ENCODE measurements at regions not wholly inside any gene's neighbourhood (a gene's known extent, or its start where the extent isn't known, plus 50 kb on each side); places are given as distances from the start of the nearest gene placed in this dataset.
A peak's percentile ranks its signal among the peaks of the same experiment; 100 is the strongest.

GRCh38 chr9:73038089-73038509 is 85.2 kb upstream of the ALDH1A1 start:
- no peak for DNase-seq (ENCODE audit: low read depth)
- no peak overlapping the region for H3K4me3 ChIP-seq (replicated peaks; ENCODE audit: low read depth, low read length)
- no peak for TF ChIP-seq CTCF (IDR thresholded peaks at IDR 0.05; ENCODE audit: low read length, missing control alignments)

- TF ChIP-seq CTCF (IDR thresholded peaks at IDR 0.05; ENCODE audit: low read length, missing control alignments) = no peak
- DNase-seq (ENCODE audit: low read depth) = no peak
- no peak overlapping the region for H3K4me3 ChIP-seq (replicated peaks; ENCODE audit: low read depth, low read length)
Measured at GRCh38 chr9:73037613-73038012, 84.8 kb upstream of the ALDH1A1 start.

- TF ChIP-seq CTCF (IDR thresholded peaks at IDR 0.05; ENCODE audit: low read length, missing control alignments) = peak; percentile 14
Measured at GRCh38 chr9:73034962-73035361, 82.1 kb upstream of the ALDH1A1 start.

GRCh38 chr9:73031350-73031749 is 78.5 kb upstream of the ALDH1A1 start:
- DNase-seq (ENCODE audit: low read depth) = no peak
- H3K4me3 ChIP-seq (replicated peaks; ENCODE audit: low read depth, low read length) = no peak overlapping the region
- no peak for TF ChIP-seq CTCF (IDR thresholded peaks at IDR 0.05; ENCODE audit: low read length, missing control alignments)

More at GRCh38 chr9:73034962-73035361, 82.1 kb upstream of the ALDH1A1 start:
- no peak for DNase-seq (ENCODE audit: low read depth)
- no peak overlapping the region for H3K4me3 ChIP-seq (replicated peaks; ENCODE audit: low read depth, low read length)

GRCh38 chr9:73030370-73031030 is 77.6 kb upstream of the ALDH1A1 start:
- H3K4me3 ChIP-seq (replicated peaks; ENCODE audit: low read depth, low read length) = no peak overlapping the region
- no peak for DNase-seq (ENCODE audit: low read depth)
- TF ChIP-seq CTCF (IDR thresholded peaks at IDR 0.05; ENCODE audit: low read length, missing control alignments) = no peak

GRCh38 chr9:73029346-73029745 is 76.5 kb upstream of the ALDH1A1 start:
- no peak for TF ChIP-seq CTCF (IDR thresholded peaks at IDR 0.05; ENCODE audit: low read length, missing control alignments)
- H3K4me3 ChIP-seq (replicated peaks; ENCODE audit: low read depth, low read length) = no peak overlapping the region
- DNase-seq (ENCODE audit: low read depth) = no peak

GRCh38 chr9:73026375-73026774 is 73.5 kb upstream of the ALDH1A1 start:
- TF ChIP-seq CTCF (IDR thresholded peaks at IDR 0.05; ENCODE audit: low read length, missing control alignments) = no peak
- DNase-seq (ENCODE audit: low read depth) = no peak
- H3K4me3 ChIP-seq (replicated peaks; ENCODE audit: low read depth, low read length) = no peak overlapping the region

All from fibroblast of pulmonary artery (primary cell).